Stimulated activated CD8-positive, alpha-beta memory T cell treated with anti-CD3 and anti-CD28 coated beads, Interleukin-4, amount 100 ng/mL, for 1 hour (primary cell): ENCODE measurements at regions not wholly inside any gene's neighbourhood (a gene's known extent, or its start where the extent isn't known, plus 50 kb on each side); places are given as distances from the start of the nearest gene placed in this dataset.
"Not testable (repeated sequence)": the region's sequence is repeated elsewhere in the genome, so short reads cannot be mapped to it uniquely, and the experiment has no call there.

Source experiments
- DNase-seq, 2 donors: peaks; one replicate each; pipeline ENCODE4 v3.0.0-alpha.2; 2020; ENCODE audit warnings: low read depth in 2 of 2, low spot score in 1 of 2

DNA sequence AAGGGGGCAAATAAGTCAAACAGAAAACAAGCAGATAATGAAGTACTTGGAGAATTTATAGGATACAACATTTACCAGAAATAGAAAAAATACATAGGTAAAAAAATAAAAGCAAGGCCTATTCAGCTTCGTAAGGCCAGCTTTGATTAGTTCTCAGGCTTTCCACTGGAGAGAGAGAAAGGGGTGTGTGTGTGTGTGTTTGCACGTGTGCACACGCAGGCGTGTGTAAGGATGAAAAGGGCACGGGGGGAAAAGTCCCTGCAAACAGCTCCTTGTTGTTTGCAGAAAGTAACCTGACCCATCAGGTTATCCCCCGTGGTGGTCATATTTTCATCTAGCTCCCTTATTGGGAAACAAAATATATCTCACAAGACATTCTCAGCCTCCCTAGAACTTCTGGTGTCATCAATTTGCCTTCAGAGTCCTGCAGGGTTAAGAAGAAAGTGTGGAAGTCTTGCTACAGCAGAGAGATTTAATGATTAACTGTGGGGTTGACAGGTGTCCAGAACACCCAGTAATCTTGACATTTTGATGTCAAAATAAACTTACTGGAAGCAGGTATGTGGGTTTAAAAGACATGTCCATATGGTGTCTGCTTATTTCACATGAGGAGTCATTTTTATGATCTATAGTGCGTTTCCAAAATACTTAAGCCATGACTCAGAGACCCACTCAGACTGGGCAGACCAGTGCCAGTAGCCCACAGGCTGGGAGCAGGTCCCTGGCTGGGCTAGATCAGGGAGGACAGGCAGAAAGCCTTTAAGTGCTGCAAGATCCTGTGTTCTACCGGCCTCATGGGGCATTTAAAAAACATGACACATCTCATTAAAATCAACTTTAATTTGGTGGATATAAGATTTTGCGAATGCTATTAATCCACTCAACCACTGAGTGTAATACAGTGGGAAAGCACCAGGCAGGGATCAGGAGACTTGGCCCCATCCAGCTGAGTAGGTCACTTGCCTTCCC is 487.6 kb upstream of the CAMK1G start:
- no peak for DNase-seq

DNA sequence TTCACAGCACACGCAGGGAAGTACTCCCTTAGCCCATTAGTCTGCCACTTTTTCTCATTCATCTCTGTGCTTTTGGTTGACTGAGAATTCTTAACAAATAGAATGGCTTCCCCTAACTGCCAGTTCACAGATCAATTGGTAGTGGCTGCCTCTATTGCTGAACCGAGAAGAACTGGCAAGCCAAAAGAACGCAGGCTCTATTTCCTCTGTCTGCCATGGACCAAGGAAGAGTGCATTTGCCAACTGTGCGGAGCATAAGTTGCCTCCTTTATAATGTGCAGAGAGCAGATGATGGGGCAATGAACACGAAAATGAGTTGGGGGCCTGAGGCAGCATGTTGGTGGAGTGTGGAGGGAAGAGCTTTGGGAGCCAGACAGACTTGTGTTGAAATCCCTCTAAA is 483.1 kb upstream of the CAMK1G start:
- DNase-seq: no peak

DNA sequence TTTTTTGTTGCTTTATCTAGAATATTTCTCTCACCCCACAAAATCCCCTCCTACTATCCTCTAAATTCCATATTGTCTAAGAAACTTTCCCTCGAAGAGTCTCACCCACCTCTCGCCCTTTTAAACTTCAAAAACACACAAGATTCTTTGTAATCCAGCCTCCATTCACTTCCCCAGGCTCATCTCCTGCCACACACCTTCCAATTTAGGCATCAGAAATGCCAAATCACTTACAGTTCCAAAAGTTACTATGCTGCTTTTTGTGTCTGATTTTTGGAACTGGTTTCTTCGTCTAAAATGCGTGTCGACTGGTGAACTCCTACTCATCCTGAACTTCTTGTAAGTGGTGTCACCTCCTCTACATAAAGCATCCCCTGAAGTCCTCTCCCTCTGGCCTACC is 482.4 kb upstream of the CAMK1G start:
- DNase-seq: no peak

DNA sequence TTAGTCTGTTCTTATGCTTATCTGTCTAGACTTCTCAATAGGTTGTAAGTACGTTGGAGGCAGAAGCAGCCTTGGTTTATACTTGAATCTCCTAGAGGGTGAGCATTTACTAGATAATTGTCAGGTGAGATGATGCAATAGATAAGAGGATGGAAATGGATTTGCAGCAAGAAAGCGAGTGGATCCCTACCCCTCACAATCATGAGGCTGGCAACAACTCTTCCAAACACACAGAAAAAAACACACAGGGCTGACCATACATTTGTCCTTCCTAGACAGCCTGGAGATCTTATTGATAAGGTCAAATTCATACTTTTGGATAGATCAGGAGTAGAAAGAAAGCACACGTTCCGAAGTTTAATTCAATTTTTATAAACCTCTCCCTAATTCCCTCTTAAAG is 481.4 kb upstream of the CAMK1G start:
- no peak for DNase-seq

DNA sequence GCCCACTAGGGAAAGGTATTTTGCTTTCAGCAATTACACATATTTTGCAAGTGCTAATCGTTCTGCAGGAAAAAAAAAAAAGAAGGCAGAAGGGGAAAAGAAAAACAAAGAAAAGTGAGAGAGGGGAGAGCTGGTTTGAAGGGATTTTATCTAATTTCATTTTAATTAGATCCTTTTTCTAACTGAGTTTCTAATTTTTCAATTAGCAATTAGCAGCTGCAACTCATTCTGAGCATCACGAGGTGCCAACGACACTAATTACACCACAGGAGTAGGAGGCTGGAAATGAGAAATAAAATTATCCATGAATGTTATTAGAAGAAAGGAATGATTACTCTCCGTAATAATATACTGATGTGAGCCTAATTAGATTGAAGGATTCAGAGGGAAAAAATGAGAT is 481.0 kb upstream of the CAMK1G start:
- no peak for DNase-seq

DNA sequence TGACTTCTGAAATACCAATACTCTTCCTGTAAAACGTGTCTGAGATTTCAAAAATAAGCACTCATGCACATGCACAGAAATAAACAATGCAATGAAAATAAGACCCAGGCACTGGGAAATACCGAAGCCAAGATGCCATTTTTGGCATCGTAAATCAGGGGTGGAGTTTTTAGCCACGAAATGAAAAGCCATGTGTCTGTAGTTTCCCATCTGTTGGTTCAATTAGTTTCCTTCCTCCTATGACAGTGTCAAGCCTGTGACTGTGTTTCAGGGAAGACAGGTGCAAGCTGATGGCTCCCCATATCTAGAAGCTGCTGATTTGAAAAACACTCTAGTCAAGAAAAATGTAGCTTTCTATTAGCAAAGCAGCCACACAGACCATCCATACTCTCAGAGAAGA is 480.4 kb upstream of the CAMK1G start:
- no peak for DNase-seq

DNA sequence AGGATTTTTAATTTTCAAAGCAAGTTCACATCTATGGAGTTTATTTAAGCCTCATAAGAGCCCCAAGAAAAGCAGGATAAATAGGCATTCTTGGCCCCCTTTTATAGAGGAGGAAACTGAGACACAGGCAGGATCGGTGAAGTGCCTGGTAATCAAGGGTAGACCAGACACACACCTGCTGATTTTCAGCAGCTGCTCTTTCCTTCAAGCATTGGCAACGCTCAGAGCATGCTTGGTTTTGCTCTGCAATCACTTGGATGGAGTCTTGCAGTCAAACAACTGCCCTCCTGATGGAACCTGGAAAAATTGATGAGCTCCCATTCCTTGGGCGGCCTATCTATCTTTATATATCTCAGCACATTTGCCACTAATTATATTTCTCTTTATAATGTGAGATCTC is 478.9 kb upstream of the CAMK1G start:
- no peak for DNase-seq

DNA sequence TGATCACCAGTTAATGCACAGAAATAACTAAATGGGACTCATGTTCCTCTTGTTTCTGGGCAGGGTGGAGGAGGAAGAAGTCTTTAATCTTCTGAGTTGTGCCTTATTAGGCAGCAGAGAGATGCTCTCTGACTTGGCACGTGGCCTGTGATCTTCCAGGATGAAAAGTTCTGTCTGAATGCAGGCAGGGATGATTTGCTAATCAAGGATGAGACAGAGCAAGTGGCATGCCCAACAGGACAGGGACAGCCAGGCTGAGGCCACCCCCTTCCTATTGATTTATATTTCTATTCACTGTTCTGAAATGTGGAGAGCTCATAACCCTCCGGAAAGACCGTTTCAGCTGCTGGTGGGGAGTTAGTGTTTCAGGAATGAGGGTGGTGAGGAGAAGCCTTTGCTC is 477.8 kb upstream of the CAMK1G start:
- DNase-seq: no peak

DNA sequence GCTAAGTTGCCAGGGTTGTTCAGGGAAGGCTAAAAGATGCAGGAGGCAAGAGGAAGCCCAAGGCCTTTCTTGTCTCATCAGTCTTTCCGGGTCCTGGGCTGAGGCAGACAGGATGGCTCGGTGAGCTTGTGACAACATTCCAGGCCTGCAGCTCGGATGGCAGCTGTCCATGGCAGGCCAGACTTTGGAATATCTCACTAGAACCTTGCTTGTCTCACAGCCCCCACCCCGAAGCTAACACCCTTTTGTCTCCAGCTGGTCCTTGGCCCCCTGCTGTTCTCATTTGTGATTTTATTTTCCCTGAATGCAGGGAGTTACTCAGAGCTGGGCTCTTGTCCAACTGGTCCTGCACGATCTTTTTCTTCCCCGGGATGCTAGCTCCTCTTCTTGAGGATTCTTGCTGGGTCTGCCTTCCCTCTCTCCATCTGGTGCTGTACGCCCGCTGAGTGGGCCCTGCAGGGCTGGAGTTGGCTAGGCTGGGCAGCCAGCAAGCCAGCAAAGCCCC is 477.2 kb upstream of the CAMK1G start:
- no peak for DNase-seq

DNA sequence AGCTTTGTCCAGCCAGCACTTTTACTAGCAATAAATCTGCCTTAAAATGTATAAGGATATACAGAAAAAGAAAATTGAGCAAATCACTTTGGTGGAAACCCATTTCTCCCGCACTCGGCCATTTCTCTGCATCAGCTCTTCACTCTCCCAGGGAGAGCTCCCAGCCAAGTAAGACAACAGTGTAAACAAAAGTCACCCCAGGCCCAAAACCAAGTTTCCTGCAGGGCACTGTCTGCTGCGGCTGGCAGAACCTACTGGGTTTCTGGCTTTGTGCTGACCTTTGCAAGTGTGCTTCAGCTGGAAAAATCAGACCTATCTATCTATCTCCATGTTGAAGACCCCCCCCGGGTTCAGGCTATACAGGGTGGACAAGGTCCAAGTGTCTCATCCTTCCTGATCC is 476.7 kb upstream of the CAMK1G start:
- DNase-seq: no peak

DNA sequence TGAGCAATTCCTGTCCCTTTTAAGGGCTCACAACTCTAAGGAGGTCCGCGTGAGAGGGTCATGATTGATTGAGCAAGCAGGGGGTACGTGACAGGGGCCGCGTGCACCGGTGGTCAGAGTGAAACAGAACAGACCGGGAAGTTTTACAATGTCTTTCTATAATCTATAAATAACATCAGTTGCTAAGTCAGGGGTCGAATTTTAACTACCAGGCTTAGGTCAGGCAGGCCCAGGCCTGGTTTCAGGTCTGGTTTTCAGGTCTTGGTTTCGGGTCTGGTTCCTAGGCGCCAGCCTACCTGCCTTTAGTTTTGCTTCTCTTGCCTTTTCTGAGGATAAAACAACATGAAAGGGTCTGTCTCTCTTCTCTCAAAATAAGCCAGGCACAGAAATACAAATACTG is 476.0 kb upstream of the CAMK1G start:
- no peak for DNase-seq

DNA sequence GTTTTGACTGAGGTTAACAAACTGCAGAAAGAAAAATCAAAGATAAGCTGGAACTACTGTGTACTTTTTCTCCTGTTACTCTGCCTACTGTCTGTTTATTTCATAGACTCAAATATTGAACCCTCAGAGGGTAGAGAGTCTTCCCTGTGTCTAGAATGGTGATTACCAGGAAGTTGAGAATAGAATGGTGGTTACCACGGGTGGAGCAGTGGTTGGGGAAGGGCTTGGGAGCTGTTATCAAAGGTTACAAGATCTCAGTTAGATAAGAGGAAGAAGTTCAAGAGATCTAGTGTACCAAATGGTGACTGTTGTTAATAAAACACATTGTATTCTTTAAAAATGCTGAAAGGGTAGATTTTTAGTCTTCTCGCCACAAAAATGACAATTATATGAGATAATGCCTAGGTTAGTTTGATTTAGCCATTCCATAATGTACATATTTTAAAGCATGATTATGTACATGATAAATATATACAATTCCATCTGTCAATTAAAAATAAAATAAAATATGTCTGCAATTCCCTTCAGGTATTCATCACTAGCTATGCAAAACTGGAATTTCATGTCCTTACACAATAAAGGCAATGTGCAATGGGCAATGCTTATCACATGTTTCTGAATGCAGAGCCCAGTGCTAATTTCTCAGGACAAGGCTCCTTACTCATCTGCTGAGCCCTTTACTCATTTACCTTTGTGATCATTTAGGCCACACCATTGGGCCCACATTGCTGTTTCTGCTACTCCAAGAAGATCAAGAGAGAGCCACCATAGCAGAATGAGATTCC is 474.3 kb upstream of the CAMK1G start:
- no peak for DNase-seq

DNA sequence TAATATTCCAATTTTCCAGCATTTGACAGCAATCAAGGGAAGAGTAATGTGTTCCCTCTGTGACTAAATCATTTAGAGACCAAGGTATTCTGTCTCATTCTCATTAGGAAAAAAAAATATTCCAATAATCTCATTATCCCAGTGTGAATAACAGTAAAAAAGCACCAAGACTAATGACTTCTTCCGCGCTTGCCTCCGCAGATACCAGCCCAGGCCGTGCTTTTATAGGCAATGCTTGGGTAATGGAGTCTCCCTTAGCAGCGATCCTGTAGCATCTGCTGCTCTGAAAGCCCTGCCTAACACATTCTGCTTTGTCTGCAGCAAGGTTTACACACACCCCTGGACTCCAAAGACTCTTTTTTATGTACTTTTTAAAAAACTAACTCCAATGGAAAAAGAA is 470.0 kb upstream of the CAMK1G start:
- DNase-seq: no peak

DNA sequence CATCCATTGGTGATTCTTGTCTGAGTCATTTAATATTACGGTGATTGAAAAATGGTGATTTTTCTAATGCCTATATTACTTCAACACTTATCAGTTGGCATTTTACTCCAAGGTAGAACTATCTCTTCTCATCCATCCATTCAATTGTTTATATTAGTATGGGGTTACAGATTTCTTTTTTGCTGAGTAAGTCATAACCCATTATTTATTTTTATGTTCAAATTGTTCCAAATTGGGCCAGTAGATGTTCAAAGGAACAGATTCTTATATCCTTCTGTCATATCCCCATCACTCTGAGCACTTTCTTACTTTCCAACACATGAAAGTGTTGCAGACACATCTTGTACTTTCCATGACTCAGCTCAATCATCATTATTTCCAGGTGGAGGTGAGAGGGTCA is 466.8 kb upstream of the CAMK1G start:
- DNase-seq: no peak

DNA sequence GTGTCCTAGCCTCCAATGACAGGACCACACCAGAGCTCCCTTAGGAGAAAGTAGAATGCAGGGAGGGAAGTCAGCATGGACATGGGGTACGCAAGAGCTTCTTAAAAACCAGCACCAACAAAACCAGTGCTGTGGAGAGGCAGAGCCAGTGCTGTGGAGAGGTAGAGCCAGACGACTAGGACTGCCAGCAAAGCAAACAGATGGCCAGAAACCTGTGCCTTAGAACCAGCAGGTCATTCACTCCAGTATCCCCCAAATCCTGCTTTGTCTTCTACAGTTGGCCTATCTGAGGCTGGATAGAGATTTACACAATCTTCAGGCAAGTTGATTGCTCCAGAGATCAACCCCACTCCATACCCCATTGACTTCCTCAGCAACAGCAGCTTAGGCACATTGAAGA is 459.9 kb upstream of the CAMK1G start:
- DNase-seq: no peak

DNA sequence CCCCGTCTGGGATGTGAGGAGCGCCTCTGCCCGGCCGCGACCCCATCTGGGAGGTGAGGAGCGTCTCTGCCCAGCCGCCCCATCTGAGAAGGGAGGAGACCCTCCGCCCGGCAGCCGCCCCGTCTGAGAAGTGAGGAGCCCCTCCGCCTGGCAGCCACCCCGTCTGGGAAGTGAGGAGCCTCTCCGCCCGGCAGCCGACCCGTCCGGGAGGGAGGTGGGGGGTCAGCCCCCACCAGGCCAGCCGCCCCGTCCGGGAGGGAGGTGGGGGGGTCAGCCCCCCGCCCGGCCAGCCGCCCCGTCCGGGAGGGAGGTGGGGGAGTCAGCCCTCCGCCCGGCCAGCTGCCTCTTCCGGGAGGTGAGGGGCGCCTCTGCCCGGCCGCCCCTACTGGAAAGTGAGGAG is 454.4 kb upstream of the CAMK1G start:
- not testable (repeated sequence) for DNase-seq

DNA sequence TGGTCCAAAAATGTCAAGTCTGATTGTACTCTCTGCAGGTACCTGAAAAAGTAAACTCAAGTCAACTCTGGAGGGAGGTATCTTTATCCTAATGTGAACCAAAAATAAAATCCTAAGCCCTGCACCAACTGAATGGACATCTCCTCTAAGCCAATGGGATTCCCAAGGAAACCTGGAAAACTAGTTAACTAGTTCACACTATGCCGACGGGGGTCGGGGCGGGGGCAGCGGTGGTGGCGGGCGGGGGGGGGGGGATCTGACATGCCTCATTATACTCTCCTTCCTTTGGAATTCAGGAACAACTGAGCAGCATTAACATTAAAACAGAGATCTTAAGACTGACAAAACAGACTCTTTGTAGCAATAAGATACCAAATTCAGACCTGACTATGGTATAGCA is 452.6 kb upstream of the CAMK1G start:
- DNase-seq: no peak

DNA sequence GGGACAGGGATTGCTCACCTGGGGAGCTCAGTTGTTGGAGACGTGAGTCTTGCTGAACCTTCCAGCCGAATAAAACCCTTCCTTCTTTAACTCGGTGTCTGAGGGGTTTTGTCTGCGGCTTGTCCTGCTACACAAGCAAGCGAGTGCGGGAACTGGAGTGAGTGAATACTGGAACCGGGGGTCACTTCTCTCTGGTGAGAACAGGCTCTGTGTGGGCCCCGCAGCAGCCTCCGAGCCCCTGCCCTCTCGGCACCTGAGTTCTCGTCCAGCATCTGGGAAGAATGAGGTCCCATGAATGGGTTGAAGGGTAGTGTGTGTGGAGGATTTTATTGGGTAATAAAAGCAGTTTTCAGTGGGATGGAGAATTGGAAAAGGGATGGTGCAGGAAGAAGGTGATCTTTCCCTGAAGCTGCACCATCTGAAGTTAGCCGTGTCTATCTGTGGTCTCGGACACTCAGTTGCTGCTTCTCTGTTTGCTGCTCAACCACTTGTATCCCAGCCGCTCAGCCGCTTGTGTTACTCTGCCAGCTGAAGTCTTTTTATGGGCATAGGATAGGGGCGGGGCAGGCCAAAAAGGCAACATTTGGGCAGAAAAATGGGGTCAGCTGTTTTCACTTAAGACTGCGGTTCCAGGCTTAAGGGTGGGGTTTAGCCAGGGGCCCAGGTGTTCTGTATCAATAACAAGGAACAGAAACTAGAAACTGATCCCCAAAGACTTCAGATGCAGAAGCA is 450.6 kb upstream of the CAMK1G start:
- DNase-seq: no peak

DNA sequence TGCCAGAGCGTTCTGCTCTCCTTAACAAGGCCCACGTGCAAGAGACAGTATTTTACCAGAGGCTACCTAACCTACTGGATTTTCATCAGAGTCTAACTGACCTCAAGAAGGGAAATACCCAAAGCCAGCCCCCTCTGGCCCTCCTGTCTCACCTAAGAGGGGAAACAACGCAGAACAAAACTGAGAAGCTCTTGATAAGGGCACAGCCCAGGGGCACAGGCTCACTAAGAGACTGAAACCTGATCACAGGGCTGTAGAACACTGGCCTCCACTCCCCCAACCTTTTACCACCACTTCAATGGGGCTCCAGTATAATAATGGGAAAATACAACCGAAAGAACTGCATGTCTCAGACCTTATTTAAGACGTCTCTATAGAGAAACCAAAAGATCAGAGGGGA is 449.5 kb upstream of the CAMK1G start:
- DNase-seq: no peak

DNA sequence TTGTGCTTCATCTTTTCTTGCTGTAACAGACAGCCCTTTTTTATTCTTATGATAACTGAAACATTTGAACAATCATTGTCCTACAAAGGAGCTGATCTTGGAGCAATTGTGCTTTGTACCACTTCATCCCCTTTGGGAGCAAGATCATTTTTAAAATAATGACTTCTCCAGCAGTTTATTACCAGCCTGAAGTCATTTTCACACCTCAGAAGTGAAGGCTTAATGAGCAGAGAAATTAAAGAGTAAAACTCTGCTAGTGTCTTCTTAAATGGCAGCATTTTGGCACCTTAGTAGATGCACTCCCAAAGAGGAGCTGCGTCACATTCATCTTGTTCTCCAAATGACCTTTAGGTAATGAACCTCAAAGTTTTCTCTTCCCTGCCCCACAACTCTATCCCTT is 439.6 kb upstream of the CAMK1G start:
- no peak for DNase-seq

DNA sequence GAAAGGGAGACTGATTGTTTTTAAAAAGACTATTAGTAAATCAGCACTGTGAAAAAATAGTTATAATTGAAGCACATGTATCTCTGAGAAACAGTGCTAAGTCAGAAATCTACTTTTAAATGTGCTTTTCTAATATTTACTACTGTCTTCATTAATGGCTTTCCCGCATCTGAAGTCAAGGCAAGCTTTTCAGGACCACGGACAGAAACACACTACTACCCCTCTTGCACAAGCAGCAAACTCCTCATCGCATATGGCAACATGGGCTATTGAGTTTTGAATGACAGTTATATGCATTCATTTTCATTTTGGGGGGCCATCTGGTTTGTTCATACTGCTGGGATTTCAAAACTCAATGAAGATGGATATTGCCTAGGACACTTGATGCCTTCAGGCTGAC is 433.4 kb upstream of the CAMK1G start:
- no peak for DNase-seq

DNA sequence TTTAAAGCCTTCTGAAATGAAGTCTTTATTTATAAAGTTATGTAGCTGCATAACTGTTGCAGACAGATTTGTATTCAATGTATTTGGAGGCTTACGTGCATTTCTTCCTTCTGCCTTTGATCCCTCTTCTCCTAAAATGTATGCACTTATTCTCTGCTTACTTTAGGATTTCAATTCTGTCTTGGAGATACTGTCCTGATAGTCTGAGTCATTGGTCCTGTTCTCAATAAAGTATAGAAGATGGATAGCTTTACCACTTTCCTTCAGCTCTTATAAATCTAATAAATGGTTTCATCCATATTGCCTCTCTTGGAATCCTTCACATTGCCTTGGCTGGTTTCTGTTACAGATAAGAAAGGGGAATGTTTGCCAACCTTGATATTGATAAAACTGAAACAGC is 430.1 kb upstream of the CAMK1G start:
- no peak for DNase-seq
